Neuron (in vitro differentiated cells): ENCODE measurements at regions not wholly inside any gene's neighbourhood (a gene's known extent, or its start where the extent isn't known, plus 50 kb on each side); places are given as distances from the start of the nearest gene placed in this dataset.
"Not testable (repeated sequence)": the region's sequence is repeated elsewhere in the genome, so short reads cannot be mapped to it uniquely, and the experiment has no call there.

ENCODE experiments used
- H2AFZ ChIP-seq: one replicate; pipeline ENCODE4 v1.6.1; 2013; ENCODE audit warnings: low read depth, mild to moderate bottlenecking, inconsistent platforms, low read length, moderate library complexity
- H3K27me3 ChIP-seq: one replicate; pipeline ENCODE4 v1.6.1; 2013; ENCODE audit warnings: low read length; ENCODE audit not compliant: insufficient read depth
- H3K36me3 ChIP-seq: one replicate; pipeline ENCODE4 v1.6.1; 2013; ENCODE audit warnings: low read length; ENCODE audit not compliant: insufficient read depth
- H3K4me1 ChIP-seq: one replicate; pipeline ENCODE4 v1.6.1; 2013; ENCODE audit warnings: low read length; ENCODE audit not compliant: insufficient read depth
- H3K4me3 ChIP-seq: 2 replicates; pipeline ENCODE4 v1.5.1; 2013; ENCODE audit warnings: mild to moderate bottlenecking, low read length, moderate library complexity
- H3K9me3 ChIP-seq: one replicate; pipeline ENCODE4 v1.6.1; 2013; ENCODE audit warnings: low read length

DNA sequence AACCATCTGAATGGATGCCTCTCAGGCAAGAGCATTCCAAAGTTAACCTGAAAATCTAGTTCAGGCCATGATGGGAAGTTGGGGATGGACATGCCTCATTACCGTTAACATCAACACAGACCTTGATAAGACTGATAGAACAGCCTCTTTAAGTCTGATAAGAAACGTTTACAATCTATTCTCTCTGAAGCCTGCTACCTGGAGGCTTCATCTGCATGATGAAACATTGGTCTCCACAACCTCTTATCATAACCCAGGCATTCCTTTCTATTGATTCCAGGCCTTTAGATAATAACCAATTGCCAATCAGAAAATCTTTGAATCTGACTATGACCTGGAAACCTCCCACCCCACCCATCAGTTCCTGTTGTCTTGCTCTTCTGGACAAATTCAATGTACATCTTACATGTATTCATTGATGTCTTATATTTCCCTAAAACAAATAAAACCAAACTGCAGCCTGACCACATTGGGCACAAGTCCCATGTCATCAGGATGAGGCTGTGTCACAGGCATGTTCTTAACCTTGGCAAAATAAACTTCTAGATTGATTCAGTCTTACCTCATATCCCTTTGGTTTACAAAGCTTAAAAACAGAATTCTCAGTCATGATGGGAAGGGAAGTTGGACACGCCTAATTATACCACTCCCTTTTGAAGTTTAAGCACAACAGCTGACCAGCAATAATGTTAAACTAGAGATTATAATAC lies 843.8 kb upstream of the SPRY2 start:
- Histone ChIP-seq H3K27me3 (no peaks in the 10 kb centered on the region), H3K4me3 (no peak overlapping the region), H2AFZ (no peak overlapping the region), H3K4me1 (no peaks in the 10 kb centered on the region), H3K9me3 (no peaks in the 10 kb centered on the region), H3K36me3 (no peaks in the 10 kb centered on the region)

DNA sequence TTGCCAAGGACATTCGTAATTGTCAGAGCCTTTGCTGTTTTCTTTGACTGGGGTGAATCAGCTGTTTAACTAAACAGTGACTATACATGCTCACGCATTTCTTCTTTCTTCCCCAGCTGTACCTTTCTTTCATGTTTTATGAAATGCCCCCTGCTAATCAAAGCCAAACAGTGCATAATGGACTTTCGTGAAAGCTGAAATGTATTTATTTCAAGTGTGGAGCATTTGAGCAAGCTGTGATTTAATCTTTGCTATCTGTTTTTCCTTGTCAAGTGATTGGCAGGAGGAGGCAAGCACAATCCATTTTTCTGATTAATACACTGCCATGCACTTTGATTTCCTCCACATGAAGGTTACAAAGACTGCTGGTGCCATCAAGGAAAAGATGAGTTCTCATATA lies 831.7 kb upstream of the SPRY2 start:
- H3K9me3 ChIP-seq = no peaks in the 10 kb centered on the region
- no peak overlapping the region for H3K4me3 ChIP-seq
- peak overlapping the region; percentile 57 for H2AFZ ChIP-seq
- H3K27me3 ChIP-seq = no peaks in the 10 kb centered on the region
- H3K36me3 ChIP-seq = no peaks in the 10 kb centered on the region
- H3K4me1 ChIP-seq = peaks cover 4% of the 10 kb centered on the region

DNA sequence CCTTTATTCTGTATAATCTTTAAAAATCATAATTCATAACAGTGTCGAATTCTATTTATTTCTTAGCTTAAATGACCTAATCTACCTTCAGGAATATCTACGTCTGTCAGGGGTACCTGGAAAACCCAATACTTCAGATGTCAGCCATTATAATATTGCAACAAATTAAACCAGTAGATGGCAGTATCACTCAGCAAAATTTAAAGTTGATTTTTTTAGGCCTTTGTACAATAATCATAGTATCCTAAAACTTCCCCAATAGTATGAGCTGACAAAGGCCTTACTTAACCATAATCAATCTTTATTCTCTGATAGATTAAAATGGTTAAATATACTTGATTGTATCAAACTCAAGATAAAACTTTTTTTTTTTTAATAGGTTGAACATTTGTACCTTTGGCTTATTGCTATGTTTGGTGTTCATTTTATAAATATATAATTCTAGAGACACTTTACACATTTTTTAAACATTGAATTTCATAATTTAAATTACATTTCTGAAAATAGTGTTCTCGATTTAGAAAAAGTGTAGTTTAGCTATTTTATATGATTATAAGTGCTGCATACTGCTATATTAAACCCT lies 830.2 kb upstream of the SPRY2 start:
- H3K27me3 ChIP-seq = no peaks in the 10 kb centered on the region
- H3K36me3 ChIP-seq = no peaks in the 10 kb centered on the region
- no peaks in the 10 kb centered on the region for H3K9me3 ChIP-seq
- no peak overlapping the region for H3K4me3 ChIP-seq
- no peak overlapping the region for H2AFZ ChIP-seq
- H3K4me1 ChIP-seq = peaks cover 4% of the 10 kb centered on the region

DNA sequence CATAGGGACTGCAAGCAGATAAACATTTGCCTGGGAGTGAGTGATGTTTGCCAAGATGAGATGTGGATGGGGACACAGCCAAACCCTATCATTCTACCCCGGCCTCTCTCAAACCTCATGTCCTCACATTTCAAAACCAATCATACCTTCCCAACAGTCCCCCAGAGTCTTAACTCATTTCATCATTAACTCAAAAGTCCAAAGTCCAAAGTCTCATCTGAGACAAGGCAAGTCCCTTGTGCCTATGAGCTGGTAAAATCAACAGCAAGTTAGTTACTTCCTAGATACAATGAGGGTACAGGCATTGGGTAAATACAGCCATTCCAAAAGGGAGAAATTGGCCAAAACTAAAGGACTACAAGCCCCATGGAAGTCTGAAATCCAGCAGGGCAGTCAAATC lies 822.9 kb upstream of the SPRY2 start:
- not testable (repeated sequence) for H3K9me3 ChIP-seq, H3K4me1 ChIP-seq, H2AFZ ChIP-seq, H3K36me3 ChIP-seq, H3K4me3 ChIP-seq, H3K27me3 ChIP-seq

DNA sequence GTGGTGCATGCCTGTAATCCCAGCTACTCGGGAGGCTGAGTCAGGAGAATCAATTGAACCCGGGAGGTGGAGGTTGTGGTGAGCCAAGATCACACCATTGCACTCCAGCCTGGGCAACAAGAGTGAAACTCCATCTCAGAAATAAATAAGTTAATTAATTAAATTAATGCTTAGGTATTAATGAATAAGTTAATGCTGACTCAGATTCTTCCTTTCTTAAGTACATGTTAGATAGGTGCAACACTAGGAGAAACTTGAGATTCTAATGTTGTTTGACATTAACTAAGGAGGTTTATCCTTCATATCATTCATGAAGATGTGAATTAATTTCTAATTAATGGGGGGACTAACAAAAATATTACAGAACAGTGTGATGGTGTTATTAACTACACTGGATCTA lies 812.6 kb upstream of the SPRY2 start:
- no peaks in the 10 kb centered on the region for H3K36me3 ChIP-seq
- no peaks in the 10 kb centered on the region for H3K4me1 ChIP-seq
- no peaks in the 10 kb centered on the region for H3K27me3 ChIP-seq
- no peaks in the 10 kb centered on the region for H3K9me3 ChIP-seq
- no peak overlapping the region for H3K4me3 ChIP-seq
- no peak overlapping the region for H2AFZ ChIP-seq

DNA sequence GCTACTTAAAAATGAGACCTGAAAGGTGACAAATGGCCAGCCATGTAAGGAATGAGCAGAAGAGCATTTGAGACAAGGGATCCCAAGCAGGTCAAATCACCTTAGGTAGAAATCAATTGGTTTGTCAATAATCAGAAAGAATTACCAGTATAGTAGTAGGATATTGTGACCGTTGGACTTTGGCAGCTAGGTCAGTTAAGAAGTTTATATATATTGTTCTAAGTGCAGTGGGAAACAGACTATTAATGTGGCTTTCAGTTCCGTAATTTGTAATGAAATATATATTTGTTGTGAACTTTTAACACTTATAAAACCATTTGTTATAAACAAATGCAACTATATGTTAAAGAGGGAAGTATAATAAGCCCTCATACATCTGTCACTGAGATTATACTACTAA lies 807.9 kb upstream of the SPRY2 start:
- no peak overlapping the region for H2AFZ ChIP-seq
- no peaks in the 10 kb centered on the region for H3K27me3 ChIP-seq
- no peaks in the 10 kb centered on the region for H3K9me3 ChIP-seq
- H3K36me3 ChIP-seq = no peaks in the 10 kb centered on the region
- no peaks in the 10 kb centered on the region for H3K4me1 ChIP-seq
- no peak overlapping the region for H3K4me3 ChIP-seq

DNA sequence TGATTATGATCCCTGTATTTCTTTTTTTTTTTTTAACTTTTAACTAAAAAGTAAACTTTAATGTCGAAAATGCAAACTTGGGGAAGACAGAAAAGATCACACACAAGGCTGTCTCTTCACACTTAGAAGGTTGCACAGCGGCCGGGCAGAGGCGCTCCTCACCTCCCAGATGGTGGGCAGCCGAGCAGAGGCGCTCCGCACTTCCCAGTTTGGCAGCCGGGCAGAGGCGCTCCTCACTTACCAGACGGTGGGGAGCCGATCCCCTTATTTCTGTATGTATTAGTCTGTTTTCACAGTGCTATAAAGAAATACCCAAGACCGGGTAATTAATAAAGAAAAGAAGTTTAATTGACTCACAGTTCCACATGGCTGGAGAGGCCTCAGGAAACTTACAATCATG lies 805.6 kb upstream of the SPRY2 start:
- not testable (repeated sequence) for H3K4me3 ChIP-seq, H3K4me1 ChIP-seq, H3K36me3 ChIP-seq, H2AFZ ChIP-seq, H3K27me3 ChIP-seq, H3K9me3 ChIP-seq

DNA sequence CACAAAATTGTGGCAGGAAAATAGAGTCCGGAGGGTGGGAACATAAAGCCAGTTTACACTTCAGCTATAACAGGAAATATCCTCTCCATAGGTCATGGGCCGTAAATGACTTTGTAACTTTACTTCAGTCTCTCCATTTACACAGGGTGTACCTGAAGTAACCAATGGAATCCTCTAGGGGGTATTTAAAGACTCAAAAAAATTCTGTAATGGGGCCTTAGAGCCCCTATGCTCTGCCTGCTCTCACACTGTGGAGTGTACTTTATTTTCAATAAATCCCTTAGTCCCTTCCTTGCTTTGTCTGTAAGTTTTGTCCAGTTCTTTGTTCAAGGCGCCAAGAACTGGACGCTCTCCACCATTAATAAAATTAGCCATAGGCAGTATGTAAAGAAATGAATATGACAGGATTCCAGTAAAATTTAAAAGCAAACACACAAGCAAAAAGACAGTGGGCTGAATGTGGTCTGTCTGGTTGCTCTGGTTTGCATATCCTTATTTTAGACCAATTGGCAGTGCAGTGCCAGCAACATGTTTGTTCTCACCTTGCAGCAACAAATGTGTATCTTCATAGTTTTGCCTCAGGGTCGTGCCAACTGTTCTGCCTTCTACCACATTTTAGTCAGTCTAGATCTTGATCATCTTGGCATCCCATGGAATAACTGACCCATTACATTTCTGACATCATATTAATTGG lies 801.5 kb upstream of the SPRY2 start:
- no peak overlapping the region for H3K4me3 ChIP-seq
- H3K27me3 ChIP-seq = no peaks in the 10 kb centered on the region
- H3K4me1 ChIP-seq = peaks cover 14% of the 10 kb centered on the region
- no peaks in the 10 kb centered on the region for H3K9me3 ChIP-seq
- H2AFZ ChIP-seq = no peak overlapping the region
- H3K36me3 ChIP-seq = no peaks in the 10 kb centered on the region

DNA sequence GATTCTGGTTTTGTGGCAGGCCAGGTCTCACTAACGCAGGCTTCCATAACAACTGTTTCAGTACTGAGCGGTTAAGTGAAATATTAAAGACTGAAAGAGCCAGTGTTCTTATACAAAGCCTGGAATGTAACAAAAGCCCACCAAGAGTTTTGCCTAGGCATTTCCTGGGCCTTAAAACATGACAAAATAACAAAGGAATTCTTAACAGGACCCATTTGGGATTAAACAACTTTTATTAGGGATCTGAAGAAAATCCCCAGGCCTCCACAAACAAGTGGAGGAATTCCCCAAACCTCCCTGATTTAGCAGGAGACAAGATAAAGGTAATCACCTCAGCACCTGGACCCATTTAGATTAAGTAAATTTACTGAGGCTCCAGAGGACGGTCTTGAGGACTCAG lies 799.7 kb upstream of the SPRY2 start:
- no peaks in the 10 kb centered on the region for H3K9me3 ChIP-seq
- peaks cover 14% of the 10 kb centered on the region for H3K4me1 ChIP-seq
- H3K27me3 ChIP-seq = no peaks in the 10 kb centered on the region
- H2AFZ ChIP-seq = peak overlapping the region; percentile 90
- H3K4me3 ChIP-seq = no peak overlapping the region
- H3K36me3 ChIP-seq = no peaks in the 10 kb centered on the region

DNA sequence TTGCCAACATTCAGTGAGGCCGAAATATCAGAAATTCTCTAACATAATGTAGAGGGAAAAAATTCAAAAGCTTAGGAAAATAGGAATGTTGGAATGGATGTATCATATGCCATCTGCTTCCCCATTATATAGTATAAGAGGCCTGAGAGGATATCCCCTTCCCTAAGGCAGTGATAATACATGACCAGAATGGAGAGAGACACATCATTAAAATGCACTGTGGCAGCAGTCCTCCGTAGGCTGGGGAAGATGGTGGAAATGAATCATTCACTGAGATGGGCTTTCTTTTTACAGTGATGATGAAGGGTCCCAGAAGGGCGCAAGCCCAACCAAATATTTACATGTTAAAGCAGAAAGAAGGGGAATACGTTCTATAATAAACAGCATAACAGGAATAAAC lies 799.1 kb upstream of the SPRY2 start:
- no peaks in the 10 kb centered on the region for H3K9me3 ChIP-seq
- H3K4me3 ChIP-seq = no peak overlapping the region

DNA sequence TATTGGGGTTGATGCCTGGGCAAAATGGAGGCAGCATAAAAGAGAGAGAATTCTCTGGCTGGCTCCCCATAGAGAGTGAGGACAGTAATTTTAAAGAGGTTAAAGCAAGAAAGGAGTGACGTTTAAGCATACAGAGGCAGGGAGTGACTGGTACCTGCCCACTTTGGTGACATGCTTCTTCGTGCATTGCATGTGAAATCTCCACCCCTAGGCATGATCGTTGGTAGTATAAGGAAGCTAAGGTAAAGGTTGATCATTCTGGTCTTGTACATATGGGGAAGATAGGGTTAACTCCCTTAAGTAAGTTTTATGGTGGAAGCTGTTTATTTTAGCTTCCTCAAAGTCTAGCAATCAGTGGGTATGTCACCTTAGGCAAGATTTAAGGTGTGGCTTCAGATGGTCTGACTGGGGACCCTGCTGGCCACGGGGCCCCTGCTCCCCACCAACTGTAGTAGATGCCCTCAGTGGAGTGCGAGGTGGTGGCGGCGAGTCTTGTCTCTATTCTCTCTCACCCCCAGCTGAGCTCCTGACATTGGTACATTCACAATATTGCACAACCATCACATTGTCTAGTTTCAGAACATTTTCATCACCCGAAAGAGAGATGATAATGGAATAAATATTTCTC lies 797.5 kb upstream of the SPRY2 start:
- Histone ChIP-seq H3K27me3 (no peaks in the 10 kb centered on the region), H3K4me3 (no peak overlapping the region), H2AFZ (no peak overlapping the region), H3K4me1 (peaks cover 14% of the 10 kb centered on the region), H3K36me3 (no peaks in the 10 kb centered on the region), H3K9me3 (no peaks in the 10 kb centered on the region)

More for the DNA sequence above, 799.1 kb upstream of the SPRY2 start:
- peak overlapping the region; percentile 90 for H2AFZ ChIP-seq
- H3K36me3 ChIP-seq = no peaks in the 10 kb centered on the region
- H3K27me3 ChIP-seq = no peaks in the 10 kb centered on the region
- H3K4me1 ChIP-seq = peaks cover 14% of the 10 kb centered on the region

DNA sequence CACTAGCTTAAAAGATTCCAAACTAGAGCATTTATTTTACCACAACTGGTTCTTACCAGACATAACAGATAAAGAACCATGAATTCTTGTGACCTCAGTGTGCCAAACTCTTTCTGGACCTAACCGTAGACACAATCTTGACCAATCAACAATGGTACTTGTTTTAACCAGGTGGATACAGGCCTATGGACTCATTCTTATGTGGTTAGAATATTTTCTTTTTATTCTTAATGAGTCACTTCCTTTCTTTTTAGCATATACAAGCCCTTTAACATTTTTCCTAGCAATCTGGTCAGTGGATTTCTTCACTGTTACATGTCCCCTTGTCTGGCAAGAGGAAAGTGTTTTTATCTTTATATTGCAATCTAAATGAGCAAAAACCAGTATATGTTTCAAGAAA lies 792.1 kb upstream of the SPRY2 start:
- H3K4me1 ChIP-seq = no peaks in the 10 kb centered on the region
- H3K36me3 ChIP-seq = no peaks in the 10 kb centered on the region
- H3K27me3 ChIP-seq = no peaks in the 10 kb centered on the region
- no peak overlapping the region for H3K4me3 ChIP-seq
- no peak overlapping the region for H2AFZ ChIP-seq
- H3K9me3 ChIP-seq = no peaks in the 10 kb centered on the region

DNA sequence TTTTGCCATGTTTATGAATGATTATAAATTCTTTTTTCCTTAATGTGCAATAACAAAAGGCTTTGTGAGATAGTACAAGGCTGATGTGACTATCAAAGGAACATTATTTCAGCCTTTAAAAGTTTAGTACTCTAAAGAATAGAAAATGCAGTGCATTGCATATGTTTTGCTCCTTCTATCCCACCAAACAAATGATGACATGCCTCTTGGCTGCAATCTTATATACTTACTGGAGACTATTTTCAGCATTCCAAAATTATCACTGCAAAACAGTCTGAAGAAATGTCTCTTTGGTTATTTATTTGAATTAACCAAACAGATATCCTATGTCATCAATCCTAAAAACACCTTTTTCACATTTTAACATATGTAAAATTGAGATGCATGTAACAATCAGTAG lies 776.5 kb upstream of the SPRY2 start:
- Histone ChIP-seq H3K27me3 (no peaks in the 10 kb centered on the region), H3K4me3 (no peak overlapping the region), H3K4me1 (no peaks in the 10 kb centered on the region), H3K36me3 (no peaks in the 10 kb centered on the region), H3K9me3 (no peaks in the 10 kb centered on the region), H2AFZ (no peak overlapping the region)
